Suprapubic skin (tissue), 3 donors: ENCODE measurements at regions not wholly inside any gene's neighbourhood (a gene's known extent, or its start where the extent isn't known, plus 50 kb on each side); places are given as distances from the start of the nearest gene placed in this dataset.

ENCODE experiments used
- CTCF ChIP-seq, 2 donors: fragments of 200-600 bp in 1 of 2; fragments of 450-650 bp in 1 of 2; sonication (generic) in 1 of 2; IDR thresholded peaks; one replicate each; pipeline ENCODE4 v1.5.1; 2016 to 2019; ENCODE audit warnings: antibody characterized with exemption in 2 of 2, mild to moderate bottlenecking in 1 of 2, moderate library complexity in 1 of 2
- EP300 ChIP-seq: sonication (generic); formaldehyde crosslinking; IDR thresholded peaks from one replicate; pipeline ENCODE4 v1.6.1; 2017; ENCODE audit warnings: antibody characterized with exemption
- POLR2A ChIP-seq, 2 donors: fragments of 450-650 bp; IDR thresholded peaks; one replicate each; pipeline ENCODE4 v1.6.1; 2017; ENCODE audit warnings: antibody characterized with exemption in 2 of 2, mild to moderate bottlenecking in 2 of 2, moderate library complexity in 2 of 2

GRCh38 chr7:18241543-18242231 is 214.0 kb upstream of the PRPS1L1 start:
- TF ChIP-seq CTCF (IDR thresholded peaks at IDR 0.05) (no peak), EP300 (no peak), POLR2A (IDR thresholded peaks at IDR 0.05) (no peak)
